ENCODE measurements at regions not wholly inside any gene's neighbourhood (a gene's known extent, or its start where the extent isn't known, plus 50 kb on each side); places are given as distances from the start of the nearest gene placed in this dataset.

DNA sequence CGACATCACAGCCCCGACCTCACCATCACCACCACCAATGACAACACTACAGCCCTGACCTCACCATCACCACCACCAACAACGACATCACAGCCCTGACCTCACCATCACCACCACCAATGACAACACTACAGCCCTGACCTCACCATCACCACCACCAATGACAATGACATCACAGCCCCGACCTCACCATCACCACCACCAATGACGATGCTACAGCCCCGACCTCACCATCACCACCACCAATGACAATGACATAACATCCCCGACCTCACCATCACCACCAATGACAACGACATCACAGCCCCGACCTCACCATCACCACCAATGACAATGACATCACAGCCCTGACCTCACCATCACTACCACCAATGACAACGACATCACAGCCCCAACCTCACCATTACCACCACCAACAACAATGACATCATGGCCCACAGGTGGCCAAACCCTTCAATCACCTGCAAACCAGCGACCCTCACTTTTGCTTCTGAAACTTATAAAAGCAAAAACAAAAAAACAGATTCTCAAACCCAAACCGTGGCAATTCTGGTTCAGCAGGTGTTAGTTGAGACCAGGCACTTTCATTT, 70.7 kb upstream of the TMEM18 start:
- Histone ChIP-seq H2AK5ac (ENCODE audit: insufficient read length, low read length) (no peak overlapping the region), H4K5ac (ENCODE audit: insufficient read length, low read depth, low read length) (no peak overlapping the region), H3K4me1 (ENCODE audit: insufficient read depth, low read length) (no peaks in the 10 kb centered on the region), H4K91ac (ENCODE audit: insufficient read length, low read depth, low read length) (no peak overlapping the region), H3K27me3 (ENCODE audit: insufficient read depth, low read length) (no peaks in the 10 kb centered on the region), H3K27ac (ENCODE audit: insufficient read length, low read depth, low read length) (no peak overlapping the region), H3K9me3 (ENCODE audit: control insufficient read depth, low read depth, low read length) (no peaks in the 10 kb centered on the region), H4K8ac (replicated peaks; ENCODE audit: insufficient read length, low read depth, low read length) (no peak overlapping the region), H3T11ph (ENCODE audit: low read length) (no peak overlapping the region), H2AFZ (ENCODE audit: low read length) (no peak overlapping the region), H2BK15ac (ENCODE audit: low read depth, low read length) (no peak overlapping the region), H2BK5ac (ENCODE audit: insufficient read length, low read length) (no peak overlapping the region), H3K9ac (ENCODE audit: extremely low read depth, insufficient read length, low read length) (no peak overlapping the region), H3K18ac (ENCODE audit: insufficient read length, low read depth, low read length) (no peak overlapping the region), H2BK20ac (ENCODE audit: low read depth, low read length, poor library complexity, severe bottlenecking) (no peak overlapping the region), H3K79me2 (ENCODE audit: insufficient read depth, low read length) (no peaks in the 10 kb centered on the region), H2BK12ac (ENCODE audit: insufficient read length, low read depth, low read length) (no peak overlapping the region), H4K20me1 (ENCODE audit: control insufficient read depth, insufficient read depth, insufficient read length) (no peaks in the 10 kb centered on the region), H2BK120ac (ENCODE audit: low read depth, low read length, poor library complexity, severe bottlenecking) (no peak overlapping the region), H3K4me2 (ENCODE audit: insufficient read depth, insufficient read length, low read length) (no peak overlapping the region), H3K79me1 (ENCODE audit: insufficient read depth, low read depth, low read length, poor library complexity, severe bottlenecking) (no peaks in the 10 kb centered on the region), H3K23ac (ENCODE audit: insufficient read length, low read depth, low read length) (no peak overlapping the region), H3K14ac (ENCODE audit: insufficient read depth, low read length) (no peak overlapping the region), H3K23me2 (ENCODE audit: insufficient read length, low read depth, low read length, poor library complexity, severe bottlenecking) (no peaks in the 10 kb centered on the region), H3K4ac (ENCODE audit: low read depth, low read length) (no peak overlapping the region), H3K56ac (ENCODE audit: insufficient read length, low read depth, low read length) (no peak overlapping the region)
- no peak for DNase-seq
- H3K4me3 Mint-ChIP-seq: no peak overlapping the region
- H3K4me1 Mint-ChIP-seq: peaks cover 0 to 5% of the 10 kb centered on the region in 2 experiments; a peak in 3 of 4 replicates
- no peak overlapping the region for H3K27ac Mint-ChIP-seq
- H3K36me3 Mint-ChIP-seq (ENCODE audit: insufficient read depth in 1 of 3, low read depth in 3 of 3): peaks cover 14 to 18% (median 15%) of the 10 kb centered on the region in 3 experiments
- H3K27me3 Mint-ChIP-seq (ENCODE audit: low read depth): peaks cover 1% of the 10 kb centered on the region; the same call in 1 of the 2 replicates
- peaks cover 5 to 8% of the 10 kb centered on the region in 2 experiments; a peak in 4 of 5 replicates for H3K9me3 Mint-ChIP-seq
- TF ChIP-seq, protein P1, sequence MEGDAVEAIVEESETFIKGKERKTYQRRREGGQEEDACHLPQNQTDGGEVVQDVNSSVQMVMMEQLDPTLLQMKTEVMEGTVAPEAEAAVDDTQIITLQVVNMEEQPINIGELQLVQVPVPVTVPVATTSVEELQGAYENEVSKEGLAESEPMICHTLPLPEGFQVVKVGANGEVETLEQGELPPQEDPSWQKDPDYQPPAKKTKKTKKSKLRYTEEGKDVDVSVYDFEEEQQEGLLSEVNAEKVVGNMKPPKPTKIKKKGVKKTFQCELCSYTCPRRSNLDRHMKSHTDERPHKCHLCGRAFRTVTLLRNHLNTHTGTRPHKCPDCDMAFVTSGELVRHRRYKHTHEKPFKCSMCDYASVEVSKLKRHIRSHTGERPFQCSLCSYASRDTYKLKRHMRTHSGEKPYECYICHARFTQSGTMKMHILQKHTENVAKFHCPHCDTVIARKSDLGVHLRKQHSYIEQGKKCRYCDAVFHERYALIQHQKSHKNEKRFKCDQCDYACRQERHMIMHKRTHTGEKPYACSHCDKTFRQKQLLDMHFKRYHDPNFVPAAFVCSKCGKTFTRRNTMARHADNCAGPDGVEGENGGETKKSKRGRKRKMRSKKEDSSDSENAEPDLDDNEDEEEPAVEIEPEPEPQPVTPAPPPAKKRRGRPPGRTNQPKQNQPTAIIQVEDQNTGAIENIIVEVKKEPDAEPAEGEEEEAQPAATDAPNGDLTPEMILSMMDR (conservative IDR thresholded peaks at IDR 0.05): no peak
- WGBS (ENCODE audit: extremely low coverage, insufficient read length, low lambda C conversion rate): 100% methylated on average over 1 of the region's 12 CpGs

All from H9 (cell line).